ENCODE measurements at regions not wholly inside any gene's neighbourhood (a gene's known extent, or its start where the extent isn't known, plus 50 kb on each side); places are given as distances from the start of the nearest gene placed in this dataset.

DNA sequence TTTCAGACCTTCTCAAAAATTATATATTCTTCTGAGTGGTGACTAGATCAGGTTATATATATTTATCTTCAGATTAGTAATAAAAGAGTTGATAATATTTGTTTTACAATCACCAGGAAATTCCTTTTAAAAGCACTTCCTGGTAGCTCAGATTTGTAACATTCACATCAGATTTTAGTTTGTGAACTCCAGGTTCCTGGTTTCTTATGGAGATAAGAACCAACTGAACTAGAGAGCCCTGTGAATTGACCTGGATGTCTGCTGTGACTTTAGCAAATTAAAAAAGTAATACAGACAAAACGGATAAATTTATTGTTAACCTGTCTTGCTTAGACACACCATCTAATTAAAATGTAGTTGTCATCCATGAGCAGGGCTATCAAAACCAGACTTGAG, 868.7 kb downstream of the BCL11A start:
- TF ChIP-seq CTCF (IDR thresholded peaks at IDR 0.05; ENCODE audit: insufficient read depth, low read length, poor library complexity, severe bottlenecking) (no peak), EZH2phosphoT487 (conservative IDR thresholded peaks at IDR 0.05; ENCODE audit: low read length) (no peak)
